ENCODE measurements at regions not wholly inside any gene's neighbourhood (a gene's known extent, or its start where the extent isn't known, plus 50 kb on each side); places are given as distances from the start of the nearest gene placed in this dataset.

- DNase-seq = no peak
- no peak for ATAC-seq
- TF ChIP-seq CTCF (IDR thresholded peaks at IDR 0.05) = no peak
- H3K4me1 ChIP-seq (ENCODE audit: low read depth) = no peaks in the 10 kb centered on the region
- H3K36me3 ChIP-seq (ENCODE audit: low read depth) = no peaks in the 10 kb centered on the region
- H3K9me3 ChIP-seq = no peaks in the 10 kb centered on the region
- no peak overlapping the region for H3K4me3 ChIP-seq
- intact Hi-C loops (cut with DNase I, micrococcal nuclease) = loop anchor here in 1 of 2 donors (10.0 kb wide), 1 partner anchor 412 kb away; no protein-coding TSS in a partner anchor
These were observed 104.7 kb upstream of the TBC1D5 start for GRCh38 chr3:17847156-17847555.

- no peak for DNase-seq
- TF ChIP-seq CTCF (IDR thresholded peaks at IDR 0.05) = no peak
- H3K4me1 ChIP-seq (ENCODE audit: low read depth) = no peaks in the 10 kb centered on the region
- intact Hi-C loops (cut with DNase I, micrococcal nuclease) = loop anchor here in 1 of 2 donors (10.0 kb wide), 1 partner anchor 412 kb away; no protein-coding TSS in a partner anchor
- no peaks in the 10 kb centered on the region for H3K36me3 ChIP-seq (ENCODE audit: low read depth)
- no peaks in the 10 kb centered on the region for H3K9me3 ChIP-seq
- H3K4me3 ChIP-seq = no peak overlapping the region
- ATAC-seq = no peak
These were observed 104.0 kb upstream of the TBC1D5 start for GRCh38 chr3:17846466-17846865.

- TF ChIP-seq CTCF (IDR thresholded peaks at IDR 0.05) = no peak
- Histone ChIP-seq H3K4me1 (ENCODE audit: low read depth) (no peaks in the 10 kb centered on the region), H3K9me3 (no peaks in the 10 kb centered on the region), H3K36me3 (ENCODE audit: low read depth) (no peaks in the 10 kb centered on the region), H3K4me3 (no peak overlapping the region)
- DNase-seq (no peak), ATAC-seq (no peak)
- intact Hi-C loops (cut with DNase I, micrococcal nuclease) = loop anchor here in 1 of 2 donors (10.0 kb wide), 1 partner anchor 410 kb away; no protein-coding TSS in a partner anchor
These were observed 102.8 kb upstream of the TBC1D5 start for GRCh38 chr3:17845026-17845812.

GRCh38 chr3:17844236-17844635, 101.8 kb upstream of the TBC1D5 start:
- Histone ChIP-seq H3K36me3 (ENCODE audit: low read depth) (no peaks in the 10 kb centered on the region), H3K4me3 (no peak overlapping the region), H3K4me1 (ENCODE audit: low read depth) (no peaks in the 10 kb centered on the region), H3K9me3 (no peaks in the 10 kb centered on the region)
- ATAC-seq = no peak
- DNase-seq = no peak
- intact Hi-C loops (cut with DNase I, micrococcal nuclease) = loop anchor here in 1 of 2 donors (10.0 kb wide), 1 partner anchor 409 kb away; no protein-coding TSS in a partner anchor
- TF ChIP-seq CTCF (IDR thresholded peaks at IDR 0.05) = no peak

- intact Hi-C loops (cut with DNase I, micrococcal nuclease) = loop anchor here in 1 of 2 donors (10.0 kb wide), 1 partner anchor 407 kb away; no protein-coding TSS in a partner anchor
- H3K4me1 ChIP-seq (ENCODE audit: low read depth) = no peaks in the 10 kb centered on the region
- H3K9me3 ChIP-seq = no peaks in the 10 kb centered on the region
- ATAC-seq (peak; percentile 90), DNase-seq (peak; percentile 62 to 81 (median 78))
- H3K36me3 ChIP-seq (ENCODE audit: low read depth) = no peaks in the 10 kb centered on the region
- no peak overlapping the region for H3K4me3 ChIP-seq
- TF ChIP-seq CTCF (IDR thresholded peaks at IDR 0.05) = peak; percentile 73
These were observed 98.9 kb upstream of the TBC1D5 start for GRCh38 chr3:17841190-17841828.

Measured in mucosa of descending colon (tissue), 3 donors.